DMS 273 treated with DMSO at 0.1 percent for 48 hours (cell line): ENCODE measurements at regions not wholly inside any gene's neighbourhood (a gene's known extent, or its start where the extent isn't known, plus 50 kb on each side); places are given as distances from the start of the nearest gene placed in this dataset.

Source experiments
- DNase-seq: peaks from one replicate; lab custom pipeline; 2025; lab: John Stamatoyannopoulos, UW

- no peak for DNase-seq
These were observed 68.4 kb upstream of the DLK1 start for GRCh38 chr14:100658181-100658886.

GRCh38 chr14:100659345-100660001, 67.2 kb upstream of the DLK1 start:
- DNase-seq = no peak

- no peak for DNase-seq
These were observed 66.2 kb upstream of the DLK1 start for GRCh38 chr14:100660498-100660881.

GRCh38 chr14:100660882-100661635, 65.6 kb upstream of the DLK1 start:
- DNase-seq = no peak

GRCh38 chr14:100662879-100663760, 63.6 kb upstream of the DLK1 start:
- peak; percentile 43 for DNase-seq

GRCh38 chr14:100663761-100664052, 63.0 kb upstream of the DLK1 start:
- no peak for DNase-seq

- no peak for DNase-seq
These were observed 62.5 kb upstream of the DLK1 start for GRCh38 chr14:100664231-100664630.

GRCh38 chr14:100664841-100665510, 61.7 kb upstream of the DLK1 start:
- DNase-seq = no peak

- no peak for DNase-seq
These were observed 61.1 kb upstream of the DLK1 start for GRCh38 chr14:100665511-100666032.

DNA sequence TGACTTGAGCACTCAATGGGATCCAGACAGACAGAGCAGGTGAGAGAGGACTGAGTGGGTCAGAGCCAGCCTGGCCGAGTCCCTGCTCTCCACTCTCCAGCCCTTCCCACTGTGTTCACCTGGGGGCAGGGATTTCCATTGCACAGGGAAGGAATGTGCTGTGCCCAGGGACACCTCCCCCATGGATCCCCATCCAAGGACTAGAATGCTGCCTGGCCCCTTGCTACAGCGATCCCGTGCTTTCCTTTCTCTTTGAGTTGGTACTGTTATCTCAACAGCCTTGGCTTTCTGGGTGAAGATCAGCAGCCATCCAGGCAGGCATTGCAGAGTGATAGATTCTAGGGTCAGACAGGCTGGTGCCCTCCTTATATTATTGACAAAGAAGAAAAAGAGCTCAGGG, 60.3 kb upstream of the DLK1 start:
- DNase-seq = no peak

- DNase-seq = no peak
These were observed 59.8 kb upstream of the DLK1 start for GRCh38 chr14:100666851-100667250.

DNA sequence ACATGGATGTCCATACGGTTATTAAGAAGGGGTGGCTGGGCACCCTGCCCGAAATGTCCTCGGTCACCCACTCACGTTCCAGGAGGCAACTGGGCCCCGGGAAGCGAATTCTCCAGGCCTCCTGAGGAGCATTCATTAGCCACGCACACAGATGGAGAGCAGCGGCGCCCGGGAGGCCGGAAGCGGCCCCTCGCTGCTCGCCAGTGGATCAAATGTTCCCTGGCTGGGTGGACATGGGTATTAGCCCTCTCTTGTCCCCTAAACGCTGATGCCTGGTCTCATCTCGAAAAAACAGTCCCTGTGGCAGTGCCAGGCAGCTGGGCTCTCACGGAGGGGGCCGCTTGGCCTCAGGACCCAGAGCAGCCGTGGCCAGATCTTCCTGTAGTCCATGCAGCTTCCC, 59.0 kb upstream of the DLK1 start:
- no peak for DNase-seq

DNA sequence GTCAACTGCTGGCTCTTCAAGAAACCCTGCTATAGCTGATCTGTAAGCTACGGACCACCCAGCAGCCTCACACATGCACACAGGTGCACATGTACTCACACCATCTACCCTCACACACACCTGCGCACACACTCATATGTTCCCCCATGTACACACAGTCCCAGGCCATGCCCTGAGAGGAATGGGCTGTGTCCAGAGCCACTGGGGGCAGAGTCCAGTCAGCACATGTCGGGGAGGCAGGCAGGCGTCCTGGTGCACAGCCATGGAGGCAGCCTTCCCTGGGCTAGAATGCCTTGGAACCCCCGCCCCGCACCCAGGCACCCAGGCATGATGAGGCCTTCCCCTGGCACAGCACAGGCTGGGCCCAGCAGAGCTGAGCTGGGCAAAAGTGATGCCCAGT, 58.3 kb upstream of the DLK1 start:
- DNase-seq = no peak

DNA sequence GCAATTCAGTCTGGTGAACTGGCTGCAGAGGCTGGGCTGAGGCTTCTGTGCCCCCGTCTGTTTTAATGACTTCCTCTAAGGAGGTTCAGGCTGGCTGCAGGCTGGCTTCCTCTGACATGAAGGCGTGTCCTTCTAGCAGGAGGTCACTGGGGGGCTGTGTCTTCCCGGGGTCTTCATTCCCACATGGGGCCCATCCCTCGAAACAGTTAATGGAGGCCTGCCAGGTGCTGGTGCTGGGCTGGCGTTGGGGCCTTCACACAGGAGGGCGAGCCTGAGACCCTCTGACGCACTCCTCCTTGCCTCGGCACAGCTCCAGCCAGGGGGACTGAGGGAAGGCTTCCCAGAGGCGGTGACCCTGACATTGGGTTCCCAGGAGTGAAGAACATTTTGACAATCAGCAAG, 57.7 kb upstream of the DLK1 start:
- DNase-seq = no peak

DNA sequence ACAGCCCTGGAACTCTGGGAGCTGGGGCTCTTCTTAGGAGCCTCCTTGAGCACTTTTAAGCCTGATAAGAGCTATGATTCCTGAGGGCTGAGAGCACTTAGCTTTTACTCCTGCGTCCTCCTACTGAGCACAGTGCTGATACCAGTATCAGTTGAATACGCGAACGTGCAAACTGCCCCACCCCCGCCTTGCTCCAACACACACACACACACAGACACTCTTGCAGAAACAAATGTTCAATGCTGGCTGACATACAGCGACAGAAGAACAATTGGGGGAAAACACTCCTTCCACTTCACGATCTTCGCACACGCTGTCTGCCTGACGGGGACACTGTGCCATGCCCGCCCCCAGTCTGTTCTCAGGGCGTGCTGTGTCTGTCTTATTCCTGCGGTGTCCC, 57.2 kb upstream of the DLK1 start:
- no peak for DNase-seq

DNA sequence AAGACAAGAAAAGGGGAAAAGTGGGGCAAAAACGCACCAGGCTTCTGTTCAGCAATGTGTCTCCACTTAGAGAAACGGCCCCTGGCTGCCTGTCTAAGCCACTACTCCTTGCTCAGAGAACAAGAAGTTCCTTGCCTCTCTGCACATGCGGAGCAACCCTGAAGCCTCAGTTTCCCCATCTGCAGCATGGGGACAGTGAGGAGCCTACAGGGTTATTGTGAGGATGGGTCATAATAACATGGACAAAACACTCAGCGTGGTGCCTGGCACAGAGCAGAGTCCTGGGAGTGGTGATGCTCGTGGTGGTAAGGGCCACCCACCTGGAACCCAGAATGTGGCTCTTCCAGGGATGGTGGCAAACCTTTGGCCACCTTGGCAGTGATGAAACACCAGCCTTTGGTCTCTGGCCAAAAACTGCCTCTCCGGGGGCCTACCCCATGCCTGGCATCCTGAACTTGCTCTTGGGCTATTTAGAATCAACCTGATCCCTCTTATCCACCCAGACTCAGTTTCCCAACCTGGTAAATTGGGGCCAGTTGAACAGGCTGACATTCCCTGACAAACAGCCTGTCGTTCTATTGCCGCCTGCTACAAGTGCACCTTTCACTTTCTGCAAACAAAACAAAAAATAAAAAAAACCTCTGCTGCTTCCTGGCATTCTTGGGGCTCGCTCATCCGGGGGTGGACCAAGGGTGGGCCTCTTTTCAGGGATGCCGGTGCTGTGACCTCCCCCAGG, 56.5 kb upstream of the DLK1 start:
- DNase-seq = no peak

- DNase-seq = no peak
These were observed 56.0 kb upstream of the DLK1 start for GRCh38 chr14:100670753-100671049.

DNA sequence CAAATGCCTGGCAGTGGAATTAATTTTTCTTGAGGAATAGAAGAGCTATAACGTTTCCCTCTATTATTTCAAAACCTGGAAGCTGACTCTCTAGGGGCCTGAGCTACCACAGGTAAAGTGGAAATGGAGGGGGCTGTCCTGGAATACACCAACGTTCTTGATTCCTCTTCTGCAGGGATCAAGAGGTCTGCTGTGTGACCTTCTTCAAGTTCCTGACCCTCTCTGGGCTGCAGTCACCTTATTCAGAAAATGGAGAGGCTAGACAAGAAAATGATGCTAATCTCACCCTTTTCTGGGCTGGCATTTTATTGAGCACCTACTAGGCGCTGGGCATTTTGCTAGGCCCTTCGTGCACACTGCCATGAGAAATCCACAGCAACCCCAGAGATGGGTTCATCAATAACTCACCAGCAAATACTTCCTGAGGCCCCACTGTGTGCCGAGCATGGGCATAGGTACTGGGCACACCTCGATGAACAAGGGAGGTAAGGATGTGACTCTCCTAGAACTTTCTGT, 55.2 kb upstream of the DLK1 start:
- no peak for DNase-seq

DNA sequence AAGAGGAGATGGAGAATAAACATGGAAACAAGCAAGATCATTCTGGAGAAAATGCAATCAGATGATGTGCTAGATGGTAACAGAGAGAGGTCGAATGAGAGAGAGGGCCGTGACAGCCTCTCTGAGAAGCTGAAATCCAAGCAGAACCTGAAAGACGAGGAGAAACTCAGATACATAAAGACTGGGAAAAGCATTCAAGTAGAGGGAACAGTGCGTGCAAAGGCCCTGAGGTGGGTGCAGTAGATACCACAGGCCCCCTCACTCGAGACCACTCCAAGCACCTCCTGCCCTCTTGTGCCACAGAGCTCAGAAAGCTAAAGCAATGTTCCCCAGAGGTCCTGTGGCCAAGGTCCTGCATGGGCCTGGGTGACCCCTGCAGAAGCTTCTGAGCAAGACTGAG, 54.8 kb upstream of the DLK1 start:
- DNase-seq = no peak

DNA sequence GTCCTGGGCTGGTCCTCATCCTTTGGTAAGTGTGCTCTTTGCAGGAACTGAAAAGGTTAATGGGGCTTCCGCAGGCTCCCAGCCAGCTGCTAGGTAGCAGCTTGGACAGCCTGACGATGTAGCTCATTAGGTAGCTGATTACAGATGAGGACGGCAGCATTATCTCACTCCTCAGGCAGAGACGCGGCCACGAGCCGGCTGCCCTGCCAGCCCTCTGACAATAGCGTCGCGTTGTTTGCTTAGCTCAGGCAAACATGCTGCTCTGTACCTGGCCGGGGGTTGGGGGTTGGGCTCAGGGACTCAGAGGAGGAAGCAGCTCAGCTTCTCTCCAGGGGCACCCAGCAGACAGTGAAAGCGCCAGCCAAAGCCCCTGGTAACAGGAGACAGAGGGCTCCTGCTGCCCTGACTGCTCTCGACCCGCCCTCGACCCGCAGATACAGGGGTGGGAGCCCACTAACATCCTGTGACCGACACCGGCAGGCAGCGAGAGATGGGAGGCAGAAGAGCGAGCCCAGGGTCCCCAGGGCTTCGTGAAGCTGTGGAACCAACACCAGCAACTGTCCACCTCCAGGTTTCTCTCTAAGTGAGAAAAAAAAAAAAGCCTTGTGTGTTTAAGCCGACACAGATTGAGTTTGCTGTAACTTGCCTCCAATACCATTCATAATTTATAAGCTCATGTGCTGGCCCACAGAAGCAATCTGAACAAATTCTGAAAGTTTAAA, 53.4 kb upstream of the DLK1 start:
- DNase-seq = peak; percentile 30
